ENCODE measurements at regions not wholly inside any gene's neighbourhood (a gene's known extent, or its start where the extent isn't known, plus 50 kb on each side); places are given as distances from the start of the nearest gene placed in this dataset.

DNA sequence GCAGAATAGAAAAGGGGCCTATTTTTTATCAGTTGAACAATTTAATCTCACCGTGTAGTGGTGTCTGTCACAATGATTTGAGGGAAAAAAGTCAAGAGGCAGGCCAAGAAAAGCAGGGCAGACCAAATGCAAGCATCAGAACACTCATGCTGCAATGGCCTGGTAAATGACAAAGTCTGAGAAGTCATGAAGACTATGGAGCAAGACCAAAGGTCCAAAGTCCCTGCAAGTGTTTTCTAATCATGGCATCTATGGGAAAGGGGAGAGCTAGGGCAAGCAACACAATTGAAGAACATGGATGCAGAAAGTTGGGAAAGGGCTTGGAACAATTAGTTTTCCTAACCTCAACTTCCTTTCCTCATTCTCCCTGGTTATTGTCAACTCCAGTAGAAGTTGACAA lies 147.7 kb upstream of the TLL1 start:
- peaks cover 12% of the 10 kb centered on the region for H3K4me1 Mint-ChIP-seq
- Histone ChIP-seq H4K20me1 (ENCODE audit: low read depth) (no peaks in the 10 kb centered on the region), H3K4me1 (no peaks in the 10 kb centered on the region), H3K9ac (no peak overlapping the region), H3K9me3 (ENCODE audit: low read depth) (no peaks in the 10 kb centered on the region), H3K4me3 (no peak overlapping the region), H3F3A (ENCODE audit: low read depth) (no peaks in the 10 kb centered on the region), H3K36me3 (no peaks in the 10 kb centered on the region), H2AFZ (replicated peaks) (no peak overlapping the region), H3K27ac (no peak overlapping the region), H3K4me2 (no peak overlapping the region), H3K79me2 (ENCODE audit: low read depth) (no peaks in the 10 kb centered on the region), H3K27me3 (no peaks in the 10 kb centered on the region)
- no peak for DNase-seq (ENCODE audit: low spot score)
- H3K9me3 Mint-ChIP-seq = peaks cover 2% of the 10 kb centered on the region
- H3K4me3 Mint-ChIP-seq = no peak overlapping the region
- H3K27me3 Mint-ChIP-seq (ENCODE audit: insufficient read depth, low read depth) = no peaks in the 10 kb centered on the region
- TF ChIP-seq EZH2phosphoT487 (IDR thresholded peaks at IDR 0.05) (no peak), EZH2 (IDR thresholded peaks at IDR 0.05) (no peak)
- TF ChIP-seq, protein P1, sequence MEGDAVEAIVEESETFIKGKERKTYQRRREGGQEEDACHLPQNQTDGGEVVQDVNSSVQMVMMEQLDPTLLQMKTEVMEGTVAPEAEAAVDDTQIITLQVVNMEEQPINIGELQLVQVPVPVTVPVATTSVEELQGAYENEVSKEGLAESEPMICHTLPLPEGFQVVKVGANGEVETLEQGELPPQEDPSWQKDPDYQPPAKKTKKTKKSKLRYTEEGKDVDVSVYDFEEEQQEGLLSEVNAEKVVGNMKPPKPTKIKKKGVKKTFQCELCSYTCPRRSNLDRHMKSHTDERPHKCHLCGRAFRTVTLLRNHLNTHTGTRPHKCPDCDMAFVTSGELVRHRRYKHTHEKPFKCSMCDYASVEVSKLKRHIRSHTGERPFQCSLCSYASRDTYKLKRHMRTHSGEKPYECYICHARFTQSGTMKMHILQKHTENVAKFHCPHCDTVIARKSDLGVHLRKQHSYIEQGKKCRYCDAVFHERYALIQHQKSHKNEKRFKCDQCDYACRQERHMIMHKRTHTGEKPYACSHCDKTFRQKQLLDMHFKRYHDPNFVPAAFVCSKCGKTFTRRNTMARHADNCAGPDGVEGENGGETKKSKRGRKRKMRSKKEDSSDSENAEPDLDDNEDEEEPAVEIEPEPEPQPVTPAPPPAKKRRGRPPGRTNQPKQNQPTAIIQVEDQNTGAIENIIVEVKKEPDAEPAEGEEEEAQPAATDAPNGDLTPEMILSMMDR (IDR thresholded peaks at IDR 0.05) = no peak
- no peak overlapping the region for H3K27ac Mint-ChIP-seq
- no peaks in the 10 kb centered on the region for H3K36me3 Mint-ChIP-seq

DNA sequence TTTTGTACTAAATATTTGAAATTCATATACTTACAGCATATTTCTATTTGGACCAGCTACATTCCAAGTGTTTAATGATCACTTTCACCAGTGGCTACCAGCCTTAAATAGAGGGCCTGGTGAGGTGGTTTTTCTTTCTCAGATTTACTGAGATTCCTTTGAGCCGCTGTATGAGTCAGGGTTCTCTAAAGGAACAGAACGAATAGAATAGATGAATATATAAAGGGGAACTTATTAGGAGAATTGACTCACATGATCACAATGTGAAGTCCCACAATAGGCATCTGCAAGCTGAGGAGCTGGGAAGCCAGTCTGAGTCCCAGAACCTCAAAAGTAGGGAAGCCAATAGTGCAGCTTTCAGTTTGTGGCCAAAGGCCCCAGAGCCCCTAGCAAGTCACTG lies 146.2 kb upstream of the TLL1 start:
- H2AFZ ChIP-seq (replicated peaks) = no peak overlapping the region
- H3K27ac ChIP-seq = no peak overlapping the region
- Mint-ChIP-seq H3K27me3 (ENCODE audit: insufficient read depth, low read depth) (peaks cover 2% of the 10 kb centered on the region), H3K27ac (no peak overlapping the region), H3K9me3 (peaks cover 2% of the 10 kb centered on the region), H3K4me3 (no peak overlapping the region), H3K4me1 (peaks cover 12% of the 10 kb centered on the region), H3K36me3 (no peaks in the 10 kb centered on the region)
- no peaks in the 10 kb centered on the region for H3K36me3 ChIP-seq
- no peaks in the 10 kb centered on the region for H3K27me3 ChIP-seq
- no peak overlapping the region for H3K4me2 ChIP-seq
- no peaks in the 10 kb centered on the region for H3K9me3 ChIP-seq (ENCODE audit: low read depth)
- H3K9ac ChIP-seq = no peak overlapping the region
- DNase-seq (ENCODE audit: low spot score) = no peak
- no peaks in the 10 kb centered on the region for H3F3A ChIP-seq (ENCODE audit: low read depth)
- no peaks in the 10 kb centered on the region for H3K79me2 ChIP-seq (ENCODE audit: low read depth)
- H3K4me3 ChIP-seq = no peak overlapping the region
- TF ChIP-seq EZH2 (IDR thresholded peaks at IDR 0.05) (no peak), EZH2phosphoT487 (IDR thresholded peaks at IDR 0.05) (no peak)
- TF ChIP-seq, protein P1 (IDR thresholded peaks at IDR 0.05) = no peak
- H3K4me1 ChIP-seq = no peaks in the 10 kb centered on the region
- H4K20me1 ChIP-seq (ENCODE audit: low read depth) = no peaks in the 10 kb centered on the region

DNA sequence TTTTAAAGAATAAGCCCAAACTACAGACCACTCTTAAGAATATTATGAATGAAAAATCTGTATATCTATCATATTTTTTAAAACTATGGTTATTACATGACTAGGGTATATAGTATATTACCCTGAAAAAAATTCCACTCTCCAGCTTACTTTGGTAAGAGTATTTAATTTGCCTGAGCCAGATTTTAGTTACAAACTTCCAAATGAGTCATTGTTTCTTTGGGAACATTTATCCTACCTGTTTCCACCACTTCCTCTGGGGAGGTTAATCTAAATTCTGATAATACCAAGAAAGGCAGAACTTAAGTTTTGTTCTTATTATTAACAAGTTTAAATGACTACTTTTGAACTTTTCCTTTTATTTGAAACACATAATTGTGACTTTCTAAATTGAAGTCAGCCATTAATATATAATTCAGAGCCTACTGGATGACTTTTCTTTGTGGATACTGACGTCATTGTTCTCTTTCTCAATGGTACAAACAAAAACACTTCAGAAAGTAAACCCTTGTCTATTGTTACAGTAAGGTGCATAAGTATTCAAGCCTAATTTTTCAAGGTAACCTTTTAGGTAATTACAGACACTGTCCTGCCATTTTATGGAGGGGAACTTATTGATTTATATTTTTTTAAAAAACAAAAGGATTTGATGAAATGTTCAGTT lies 135.6 kb upstream of the TLL1 start:
- no peaks in the 10 kb centered on the region for H4K20me1 ChIP-seq (ENCODE audit: low read depth)
- Mint-ChIP-seq H3K36me3 (no peaks in the 10 kb centered on the region), H3K4me3 (no peak overlapping the region), H3K27ac (no peak overlapping the region), H3K4me1 (no peaks in the 10 kb centered on the region), H3K9me3 (no peaks in the 10 kb centered on the region), H3K27me3 (ENCODE audit: insufficient read depth, low read depth) (peaks cover 2% of the 10 kb centered on the region)
- no peak overlapping the region for H3K4me3 ChIP-seq
- TF ChIP-seq, protein P1 (IDR thresholded peaks at IDR 0.05) = no peak
- TF ChIP-seq EZH2phosphoT487 (IDR thresholded peaks at IDR 0.05) (no peak), EZH2 (IDR thresholded peaks at IDR 0.05) (no peak)
- H3K4me2 ChIP-seq = no peak overlapping the region
- no peak overlapping the region for H3K27ac ChIP-seq
- H3K4me1 ChIP-seq = no peaks in the 10 kb centered on the region
- no peaks in the 10 kb centered on the region for H3K9me3 ChIP-seq (ENCODE audit: low read depth)
- H2AFZ ChIP-seq (replicated peaks) = no peak overlapping the region
- no peak for DNase-seq (ENCODE audit: low spot score)
- H3K27me3 ChIP-seq = no peaks in the 10 kb centered on the region
- no peaks in the 10 kb centered on the region for H3K79me2 ChIP-seq (ENCODE audit: low read depth)
- no peak overlapping the region for H3K9ac ChIP-seq
- H3K36me3 ChIP-seq = no peaks in the 10 kb centered on the region
- H3F3A ChIP-seq (ENCODE audit: low read depth) = no peaks in the 10 kb centered on the region
